Endothelial cell of umbilical vein (primary cell): ENCODE measurements at regions not wholly inside any gene's neighbourhood (a gene's known extent, or its start where the extent isn't known, plus 50 kb on each side); places are given as distances from the start of the nearest gene placed in this dataset.

Experiments
- BruUV-seq: library from RNA; stranded (reverse); fragments of 400-500 nt; replicated peaks from 2 replicates; lab custom pipeline; 2021; lab: Mats Ljungman, UMichigan
- CTCF ChIA-PET: fragments of 300-600, 350-600 bp; sonication (Branson Sonifier 250); formaldehyde crosslinking; loops from one replicate; lab custom pipeline; 2021; ENCODE audit warnings: antibody characterized with exemption, inconsistent platforms; lab: Charles Lee
- POLR2A ChIA-PET: fragments of 300-600, 350-600 bp; sonication (Branson Sonifier 250); formaldehyde crosslinking; loops from one replicate; lab custom pipeline; 2021; ENCODE audit warnings: antibody characterized with exemption, inconsistent platforms; lab: Charles Lee
- DNase-seq: peaks from one replicate; pipeline ENCODE4 v3.0.0-alpha.2; 2011; ENCODE audit warnings: low read depth, low spot score
- FAIRE-seq: peaks from 2 replicates; lab custom pipeline; 2011; peaks lifted over from hg19 to GRCh38; lab: Jason Lieb, UNC
- H2AFZ ChIP-seq: 2 replicates; pipeline ENCODE4 v1.6.0; 2012; ENCODE audit warnings: low read depth, low read length, control low read depth, inconsistent platforms
- H3K27ac ChIP-seq: 2 replicates; pipeline ENCODE4 v1.5.1; 2011; ENCODE audit warnings: low read depth, mild to moderate bottlenecking, control low read depth, low read length, moderate library complexity; ENCODE audit not compliant: insufficient read depth
- H3K27me3 ChIP-seq, 2 experiments: 2 replicates each; pipeline versions ENCODE4 v1.6.0 to v1.6.1; 2011; ENCODE audit warnings: low read length in 2 of 2, mixed read lengths in 1 of 2; ENCODE audit not compliant: control insufficient read depth in 2 of 2, insufficient read depth in 2 of 2
- H3K36me3 ChIP-seq, 2 experiments: 2 replicates in 1 of 2; 3 replicates in 1 of 2; pipeline ENCODE4 v1.5.1; 2011; ENCODE audit warnings: low read length in 2 of 2, mild to moderate bottlenecking in 1 of 2, moderate library complexity in 1 of 2; ENCODE audit not compliant: control insufficient read depth in 2 of 2, insufficient read depth in 2 of 2; ENCODE audit errors: extremely low read depth in 1 of 2
- H3K4me1 ChIP-seq: 3 replicates; pipeline ENCODE4 v1.5.1; 2011; ENCODE audit warnings: mild to moderate bottlenecking, low read length; ENCODE audit not compliant: control insufficient read depth, insufficient read depth; ENCODE audit errors: extremely low read depth
- H3K4me2 ChIP-seq: 2 replicates; pipeline ENCODE4 v1.6.1; 2011; ENCODE audit warnings: low read length, control low read depth, mixed read lengths; ENCODE audit not compliant: insufficient read depth
- H3K4me3 ChIP-seq, 3 experiments: fragments of 200-600 bp in 1 of 3; sonication (generic), shearing (Covaris generic) in 1 of 3; replicated peaks in 1 of 3; 2 replicates each; pipeline ENCODE4 v1.5.1; 2011 to 2016; ENCODE audit warnings: control low read depth in 3 of 3, low read length in 3 of 3, mild to moderate bottlenecking in 2 of 3, inconsistent platforms in 1 of 3, low read depth in 1 of 3, moderate library complexity in 1 of 3; ENCODE audit not compliant: insufficient read depth in 1 of 3
- H3K79me2 ChIP-seq: 2 replicates; pipeline ENCODE4 v1.6.0; 2012; ENCODE audit warnings: low read length, inconsistent platforms; ENCODE audit not compliant: control insufficient read depth, insufficient read depth
- H3K9ac ChIP-seq: replicated peaks from 2 replicates; pipeline ENCODE3; 2011; ENCODE audit warnings: low read length, control low read depth; ENCODE audit not compliant: insufficient read depth; ENCODE audit errors: extremely low read depth
- H3K9me1 ChIP-seq: replicated peaks from 3 replicates; pipeline ENCODE4 v1.6.0; 2011; ENCODE audit warnings: mild to moderate bottlenecking, low read length; ENCODE audit not compliant: control insufficient read depth, insufficient read depth; ENCODE audit errors: extremely low read depth
- H3K9me3 ChIP-seq: replicated peaks from 2 replicates; pipeline ENCODE4 v1.5.1; 2012; ENCODE audit warnings: low read length, inconsistent platforms; ENCODE audit not compliant: control insufficient read depth, insufficient read depth
- H4K20me1 ChIP-seq: replicated peaks from 2 replicates; pipeline ENCODE3; 2011; ENCODE audit warnings: mild to moderate bottlenecking, low read length; ENCODE audit not compliant: control insufficient read depth, insufficient read depth; ENCODE audit errors: extremely low read depth
- CTCF ChIP-seq, 2 donors: IDR thresholded peaks; 1 replicate in 1 of 2; 2 replicates in 1 of 2; pipeline ENCODE4 v1.5.1; 2011; ENCODE audit warnings: low read length in 2 of 2, mild to moderate bottlenecking in 2 of 2, moderate library complexity in 2 of 2, control low read depth in 1 of 2, inconsistent platforms in 1 of 2, low read depth in 1 of 2; ENCODE audit not compliant: insufficient read depth in 1 of 2; ENCODE audit errors: extremely low read depth in 1 of 2
- EZH2 ChIP-seq: IDR thresholded peaks from 2 replicates; pipeline ENCODE4 v1.6.1; 2012; ENCODE audit warnings: borderline replicate concordance, low read depth, mild to moderate bottlenecking, moderate library complexity, low read length, inconsistent platforms; ENCODE audit not compliant: severe bottlenecking
- FOS ChIP-seq: IDR thresholded peaks from 2 replicates; pipeline ENCODE4 v1.6.1; 2011; ENCODE audit warnings: mild to moderate bottlenecking, low read length, moderate library complexity, borderline replicate concordance; ENCODE audit not compliant: insufficient read depth
- GATA2 ChIP-seq: IDR thresholded peaks from 2 replicates; pipeline ENCODE4 v1.7.0; 2011; ENCODE audit warnings: low read depth, mild to moderate bottlenecking, moderate library complexity, mixed read lengths, low read length; ENCODE audit not compliant: insufficient read length, insufficient read depth
- JUN ChIP-seq: IDR thresholded peaks from 2 replicates; pipeline ENCODE4 v1.6.1; 2011; ENCODE audit warnings: borderline replicate concordance, low read depth; ENCODE audit not compliant: insufficient read length, insufficient read depth
- MAX ChIP-seq: IDR thresholded peaks from 2 replicates; pipeline ENCODE4 v1.6.1; 2011; ENCODE audit not compliant: insufficient read depth, insufficient read length
- MYC ChIP-seq: IDR thresholded peaks from one replicate; pipeline ENCODE4 v1.6.1; 2011; ENCODE audit warnings: mild to moderate bottlenecking, low read depth, low read length
- POLR2A ChIP-seq: IDR thresholded peaks from 2 replicates; pipeline ENCODE4 v1.6.1; 2012; ENCODE audit warnings: low read depth, mild to moderate bottlenecking, control low read depth, low read length
- POLR2AphosphoS5 ChIP-seq: IDR thresholded peaks from 2 replicates; pipeline ENCODE4 v1.6.1; 2012; ENCODE audit warnings: low read depth, mild to moderate bottlenecking, control low read depth, low read length, moderate library complexity; ENCODE audit not compliant: insufficient read depth
- dilution Hi-C: fragments of 300-500 bp; cut with MboI; formaldehyde crosslinking; loops from one replicate; pipeline ENCODE4 v1.15.0; 2019; ENCODE audit warnings: low sequenced_read_pairs; ENCODE audit not compliant: extremely low pct_ligation_motif_present
- intact Hi-C: fragments of 100-400 bp; cut with micrococcal nuclease; formaldehyde crosslinking; loops from one replicate; pipeline ENCODE4 v1.10.0; 2022

GRCh38 chr7:89797965-89798598, 356.2 kb upstream of the STEAP1 start:
- H3K9ac ChIP-seq, result no peak overlapping the region
- no peak overlapping the region for H3K27ac ChIP-seq
- no TSS peak for BruUV-seq
- TF ChIP-seq POLR2AphosphoS5 (no peak), FOS (no peak), JUN (no peak), EZH2 (no peak), CTCF (IDR thresholded peaks at IDR 0.05; ENCODE audit: extremely low read depth in 1 of 2, insufficient read depth in 1 of 2, low read depth in 1 of 2, low read length in 2 of 2) (no peak), GATA2 (no peak), MYC (no peak), POLR2A (no peak), MAX (no peak)
- no peak for FAIRE-seq
- H4K20me1 ChIP-seq, result no peaks in the 10 kb centered on the region
- no peaks in the 10 kb centered on the region for H3K79me2 ChIP-seq
- CTCF ChIA-PET, result no interaction called here
- no peak overlapping the region for H3K4me2 ChIP-seq
- no peaks in the 10 kb centered on the region for H3K9me1 ChIP-seq
- intact Hi-C loops, result no loop called here
- POLR2A ChIA-PET, result no interaction called here
- dilution Hi-C loops, result no loop called here
- no peaks in the 10 kb centered on the region for H3K27me3 ChIP-seq
- no peak overlapping the region for H3K4me3 ChIP-seq
- H3K4me1 ChIP-seq, result no peaks in the 10 kb centered on the region
- no peaks in the 10 kb centered on the region for H3K36me3 ChIP-seq
- H3K9me3 ChIP-seq, result no peaks in the 10 kb centered on the region
- no peak overlapping the region for H2AFZ ChIP-seq
- no peak for DNase-seq
